CD4-positive, alpha-beta T cell treated with Interleukin-21 for 1 hour (primary cell): ENCODE measurements at regions not wholly inside any gene's neighbourhood (a gene's known extent, or its start where the extent isn't known, plus 50 kb on each side); places are given as distances from the start of the nearest gene placed in this dataset.

Source experiments
- DNase-seq: peaks from one replicate; pipeline ENCODE4 v3.0.0-alpha.2; 2020

GRCh38 chr6:150299873-150300485 lies 68.8 kb upstream of the IYD start:
- DNase-seq: no peak

DNA sequence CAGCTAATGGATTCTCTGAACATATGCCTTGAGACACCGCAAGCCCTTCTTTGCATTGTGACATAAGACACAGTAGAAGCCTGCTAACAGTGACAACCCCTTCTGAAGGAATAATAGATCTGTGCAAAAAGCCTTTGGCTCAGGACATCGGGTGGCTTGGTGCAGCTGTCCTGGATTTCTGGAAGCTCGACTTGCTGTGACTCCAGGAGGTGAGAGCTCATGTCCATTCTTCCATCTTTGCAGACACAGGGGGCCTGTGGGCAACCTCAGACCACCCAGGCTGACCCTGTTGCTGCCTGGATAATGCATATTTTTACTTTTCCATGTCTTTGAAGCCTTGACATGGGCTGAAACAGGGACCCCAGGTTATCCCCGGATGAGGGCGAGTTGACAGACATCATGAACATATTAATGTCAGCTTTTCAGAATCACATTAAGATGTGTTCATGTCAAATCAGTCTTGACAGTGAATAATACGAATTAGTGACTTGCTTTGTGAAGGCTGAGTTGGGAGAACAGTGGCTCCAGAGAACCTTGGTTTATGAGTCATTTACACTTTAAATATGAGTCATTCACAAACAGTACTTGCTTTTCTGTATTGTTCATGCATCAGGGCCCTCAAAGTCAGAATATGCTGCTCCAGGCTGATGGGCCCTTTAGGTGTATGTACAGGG lies 66.8 kb upstream of the IYD start:
- no peak for DNase-seq

DNA sequence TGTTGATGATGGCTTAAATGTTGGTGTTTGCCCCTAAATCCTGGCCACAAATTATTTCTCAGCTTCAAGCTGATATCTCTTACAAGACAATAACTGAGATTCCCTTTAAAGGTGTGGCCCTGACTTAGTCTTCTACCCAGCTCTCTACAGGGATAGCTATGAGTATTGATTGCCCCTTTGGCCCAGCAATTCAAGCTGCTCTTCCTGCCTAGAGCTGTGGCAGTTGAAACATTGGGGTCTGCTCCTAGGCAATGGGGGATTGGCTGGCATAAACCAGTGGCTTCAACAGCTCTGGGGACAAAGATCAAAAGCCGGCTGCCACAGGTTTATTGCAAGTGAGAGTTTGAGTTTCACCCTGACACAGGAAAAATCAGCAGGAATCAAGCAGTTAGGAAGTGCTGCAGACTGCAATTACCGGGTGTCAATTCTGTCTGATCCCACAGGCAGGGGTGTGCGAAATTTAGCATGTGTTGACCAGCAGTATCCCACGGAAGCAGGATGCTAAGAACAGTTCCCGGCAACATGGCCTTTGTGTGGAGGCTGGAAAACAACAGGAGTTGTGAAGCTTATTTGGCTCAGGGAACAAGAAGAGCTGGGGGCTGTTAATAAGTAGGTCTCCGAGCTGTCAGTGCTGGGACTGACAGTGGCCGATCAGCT lies 66.2 kb upstream of the IYD start:
- no peak for DNase-seq

GRCh38 chr6:150303256-150303655 lies 65.6 kb upstream of the IYD start:
- DNase-seq: no peak

DNA sequence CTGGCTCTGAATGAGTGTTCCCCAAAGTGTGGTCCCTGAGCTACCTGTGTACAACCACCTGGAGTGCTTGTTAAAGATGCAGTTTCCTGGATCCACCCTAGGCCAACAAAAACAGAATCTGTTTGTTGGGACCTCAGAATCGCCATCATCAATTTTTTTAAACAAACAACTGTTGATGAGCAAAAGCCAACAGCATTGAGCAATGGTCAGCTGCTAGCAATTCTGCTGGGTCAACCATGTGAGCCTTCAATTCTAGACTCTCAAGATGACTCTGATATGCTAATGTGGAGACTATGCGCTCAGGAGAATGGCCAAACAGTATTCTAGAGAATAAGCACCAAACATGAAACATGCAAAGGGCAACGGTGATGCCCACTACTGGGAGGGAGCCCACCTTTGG lies 64.4 kb upstream of the IYD start:
- no peak for DNase-seq

GRCh38 chr6:150306290-150306689 lies 62.5 kb upstream of the IYD start:
- DNase-seq: no peak

- DNase-seq: no peak
Measured at GRCh38 chr6:150307520-150307919, 61.3 kb upstream of the IYD start.

GRCh38 chr6:150308812-150309645 lies 59.8 kb upstream of the IYD start:
- DNase-seq: no peak

- DNase-seq: peak; percentile 12
Measured at GRCh38 chr6:150310539-150310938, 58.3 kb upstream of the IYD start.

- peak; percentile 66 for DNase-seq
Measured at GRCh38 chr6:150311149-150311944, 57.5 kb upstream of the IYD start.

DNA sequence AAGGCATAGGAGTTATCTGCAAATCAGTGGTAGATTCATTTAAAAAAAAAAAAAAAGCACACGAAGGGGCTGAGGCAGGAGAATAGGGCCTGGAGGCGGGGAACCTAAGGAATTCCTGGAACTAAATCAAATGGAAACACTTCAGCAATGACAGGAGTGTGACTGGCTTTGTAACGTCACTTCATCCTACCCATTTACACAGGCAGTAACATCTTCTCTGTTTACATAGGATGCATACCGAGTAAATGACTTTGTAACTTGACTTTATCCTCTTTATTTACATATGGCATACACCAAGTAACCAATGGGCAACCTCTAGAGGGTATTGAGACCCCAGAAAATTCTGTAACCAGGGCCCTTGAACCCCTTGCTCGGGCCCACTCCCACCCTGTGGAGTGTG lies 56.4 kb upstream of the IYD start:
- DNase-seq: no peak

DNA sequence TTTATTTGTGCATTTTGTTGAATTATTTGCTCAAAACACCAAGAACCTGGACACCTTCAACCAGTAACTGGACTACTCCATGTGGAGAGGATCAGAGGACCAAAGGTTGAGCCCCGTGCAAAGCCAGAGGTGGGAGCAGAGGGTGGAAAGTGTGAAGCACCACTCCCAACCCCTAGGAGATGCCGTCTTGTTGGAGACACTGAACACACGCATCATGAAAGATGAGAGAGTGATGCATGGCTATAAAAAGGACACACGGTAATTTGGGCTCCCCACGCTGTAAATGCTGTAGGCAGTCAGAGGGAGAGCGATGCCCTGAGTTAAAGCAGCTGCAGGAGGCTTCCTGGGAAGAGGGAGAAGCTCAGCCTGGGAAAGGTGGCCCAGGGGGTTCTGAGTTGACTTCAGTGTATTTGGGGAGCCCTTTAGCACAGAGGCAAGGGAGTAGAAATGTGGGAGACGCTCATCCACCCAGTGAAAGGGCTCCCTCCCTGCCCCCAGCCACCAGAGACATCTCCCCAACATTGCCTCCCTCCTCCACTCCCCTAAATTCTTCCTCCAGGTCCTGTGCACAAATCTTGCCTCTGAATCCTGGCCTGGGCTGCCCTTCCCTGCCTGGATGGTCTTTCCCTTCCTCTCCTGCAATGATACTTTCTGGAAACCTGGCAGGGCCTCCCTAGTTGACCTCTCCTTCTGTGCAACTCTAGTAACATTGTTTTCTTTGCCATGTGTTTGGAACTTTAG lies 55.8 kb upstream of the IYD start:
- no peak for DNase-seq

- no peak for DNase-seq
Measured at GRCh38 chr6:150313781-150314180, 55.0 kb upstream of the IYD start.

DNA sequence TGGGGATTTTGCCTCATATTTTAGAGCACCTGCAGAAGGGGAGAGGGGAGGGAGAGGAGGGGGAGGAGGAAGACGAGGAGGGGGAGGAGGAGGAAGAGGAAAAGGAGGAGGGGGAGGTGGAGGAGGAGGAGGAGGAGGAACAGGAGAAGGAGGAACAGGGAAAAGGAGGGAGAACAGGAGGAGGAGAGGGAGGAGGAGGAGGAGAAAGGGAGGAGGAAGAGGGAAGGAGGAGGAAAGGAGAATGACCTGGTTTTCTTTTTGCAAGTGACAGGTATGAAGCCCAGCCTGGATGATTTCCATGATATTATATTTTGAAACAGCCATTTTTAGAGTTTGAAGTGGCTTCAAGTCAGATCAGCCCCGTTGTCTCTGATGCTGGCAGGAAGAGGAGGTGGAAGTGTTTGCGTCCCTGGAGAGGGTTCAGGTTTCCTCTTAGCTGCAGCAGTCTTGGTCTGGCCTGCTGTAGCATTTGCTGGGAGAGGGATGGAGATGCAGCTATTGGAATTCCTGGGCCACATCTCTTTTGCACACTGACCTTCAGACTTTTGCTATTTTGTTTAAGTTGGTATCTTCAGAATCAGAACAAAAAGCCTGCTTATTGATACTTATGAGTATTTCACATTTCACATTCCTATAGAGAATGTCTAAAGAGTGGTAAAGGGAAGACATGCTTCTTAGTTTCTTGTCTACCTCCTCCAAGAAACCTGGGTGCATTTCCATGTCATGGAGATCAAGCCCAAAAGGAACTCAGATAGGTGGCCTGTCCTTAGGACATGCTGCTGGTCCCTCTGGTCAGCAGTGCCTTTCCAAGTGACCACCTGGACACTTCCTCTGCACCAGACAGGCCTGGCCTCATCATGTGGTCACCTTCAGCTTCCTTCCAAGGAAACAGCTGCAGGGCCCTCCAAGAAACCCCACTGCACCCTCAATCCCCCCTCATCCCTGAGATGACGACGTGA lies 54.3 kb upstream of the IYD start:
- DNase-seq: no peak

DNA sequence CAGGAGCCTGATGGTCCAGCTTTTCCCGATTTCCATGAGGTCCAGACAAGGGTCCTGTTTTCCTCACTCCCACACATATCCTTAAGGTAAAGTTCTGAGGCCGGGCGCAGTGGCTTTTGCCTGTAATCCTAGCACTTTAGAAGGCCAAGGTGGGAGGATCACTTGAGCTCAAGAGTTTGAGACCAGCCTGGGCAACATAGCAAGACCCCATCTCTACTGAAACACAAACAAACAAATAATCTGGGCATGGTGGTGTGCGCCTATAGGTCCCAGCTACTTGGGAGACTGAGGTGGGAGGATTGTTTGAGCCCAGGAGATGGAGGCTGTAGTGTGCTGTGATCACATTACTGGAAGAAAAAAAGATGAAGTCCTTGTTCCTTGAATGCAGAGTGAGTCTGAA lies 53.2 kb upstream of the IYD start:
- DNase-seq: no peak

DNA sequence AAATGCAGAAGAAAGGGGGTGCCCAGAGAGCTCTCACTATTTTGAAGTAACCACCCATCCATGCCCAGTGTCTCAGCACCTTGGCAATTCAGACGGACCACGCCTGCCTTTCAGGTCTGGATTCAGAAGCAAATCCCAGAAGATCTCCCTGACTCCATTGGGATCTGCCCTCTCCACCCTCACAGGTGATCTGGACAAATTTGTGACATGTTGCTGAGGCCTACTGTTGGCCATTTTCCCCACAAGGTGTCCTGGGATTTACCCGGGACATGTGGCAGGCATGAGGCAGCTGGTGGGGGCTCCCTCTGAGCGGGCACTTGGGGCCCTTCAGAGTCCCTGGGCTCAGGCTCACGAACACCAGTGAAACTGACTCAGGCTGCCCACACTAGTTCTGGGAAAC lies 51.9 kb upstream of the IYD start:
- DNase-seq: no peak
